ENCODE measurements at regions not wholly inside any gene's neighbourhood (a gene's known extent, or its start where the extent isn't known, plus 50 kb on each side); places are given as distances from the start of the nearest gene placed in this dataset.

DNA sequence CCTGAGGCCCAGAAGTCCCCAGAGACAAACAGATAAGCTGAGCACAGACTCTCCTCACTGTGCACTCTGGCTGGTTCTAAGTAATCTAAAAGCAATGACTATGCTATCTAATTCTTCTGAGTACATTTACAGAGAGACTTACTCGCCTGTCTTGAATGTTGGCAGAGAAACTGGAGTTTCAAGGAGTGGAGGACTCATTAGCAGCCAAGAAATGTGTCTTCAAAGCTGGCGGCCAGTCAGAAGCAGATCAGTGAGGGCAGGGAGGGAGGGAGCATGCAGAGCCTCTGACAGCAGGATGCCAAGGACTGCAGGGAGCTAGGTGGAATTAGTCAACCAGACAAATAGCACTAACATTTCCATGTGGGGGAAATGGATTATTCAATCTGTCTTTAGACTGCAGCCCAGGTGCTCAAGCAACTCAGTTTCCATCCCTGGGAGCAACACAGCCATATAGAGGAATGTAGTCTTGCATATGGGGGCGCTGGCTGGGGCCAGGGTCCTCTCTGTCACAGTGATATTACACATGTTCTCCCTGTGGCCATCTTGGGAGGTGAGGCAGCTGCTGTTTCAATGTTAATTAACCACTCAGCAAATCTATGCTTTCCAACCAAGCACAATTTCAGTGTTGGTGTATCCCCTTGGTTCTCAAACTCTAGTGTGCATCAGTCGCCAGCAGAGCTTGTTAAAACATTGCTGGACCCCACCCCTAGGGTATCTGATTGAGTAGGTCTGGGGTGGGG is 97.9 kb downstream of the CCNA1 start:
- Histone ChIP-seq H3K4me3 (no peak overlapping the region), H3K27me3 (no peaks in the 10 kb centered on the region), H3K27ac (no peak overlapping the region), H3K9me3 (peaks cover 0 to 6% of the 10 kb centered on the region in 2 donors), H3K36me3 (no peaks in the 10 kb centered on the region), H3K4me1 (peaks cover 0 to 4% of the 10 kb centered on the region in 2 donors)
- peak in 1 of 2 donors; percentile 55 for DNase-seq (ENCODE audit: low spot score in 2 of 2)
- intact Hi-C loops (cut with DNase I; ENCODE audit: low total_unique reads) = no loop called here
- TF ChIP-seq POLR2AphosphoS5 (IDR thresholded peaks at IDR 0.05) (no peak), POLR2A (IDR thresholded peaks at IDR 0.05) (no peak)
- TF ChIP-seq, protein P1, sequence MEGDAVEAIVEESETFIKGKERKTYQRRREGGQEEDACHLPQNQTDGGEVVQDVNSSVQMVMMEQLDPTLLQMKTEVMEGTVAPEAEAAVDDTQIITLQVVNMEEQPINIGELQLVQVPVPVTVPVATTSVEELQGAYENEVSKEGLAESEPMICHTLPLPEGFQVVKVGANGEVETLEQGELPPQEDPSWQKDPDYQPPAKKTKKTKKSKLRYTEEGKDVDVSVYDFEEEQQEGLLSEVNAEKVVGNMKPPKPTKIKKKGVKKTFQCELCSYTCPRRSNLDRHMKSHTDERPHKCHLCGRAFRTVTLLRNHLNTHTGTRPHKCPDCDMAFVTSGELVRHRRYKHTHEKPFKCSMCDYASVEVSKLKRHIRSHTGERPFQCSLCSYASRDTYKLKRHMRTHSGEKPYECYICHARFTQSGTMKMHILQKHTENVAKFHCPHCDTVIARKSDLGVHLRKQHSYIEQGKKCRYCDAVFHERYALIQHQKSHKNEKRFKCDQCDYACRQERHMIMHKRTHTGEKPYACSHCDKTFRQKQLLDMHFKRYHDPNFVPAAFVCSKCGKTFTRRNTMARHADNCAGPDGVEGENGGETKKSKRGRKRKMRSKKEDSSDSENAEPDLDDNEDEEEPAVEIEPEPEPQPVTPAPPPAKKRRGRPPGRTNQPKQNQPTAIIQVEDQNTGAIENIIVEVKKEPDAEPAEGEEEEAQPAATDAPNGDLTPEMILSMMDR (IDR thresholded peaks at IDR 0.05) = no peak

DNA sequence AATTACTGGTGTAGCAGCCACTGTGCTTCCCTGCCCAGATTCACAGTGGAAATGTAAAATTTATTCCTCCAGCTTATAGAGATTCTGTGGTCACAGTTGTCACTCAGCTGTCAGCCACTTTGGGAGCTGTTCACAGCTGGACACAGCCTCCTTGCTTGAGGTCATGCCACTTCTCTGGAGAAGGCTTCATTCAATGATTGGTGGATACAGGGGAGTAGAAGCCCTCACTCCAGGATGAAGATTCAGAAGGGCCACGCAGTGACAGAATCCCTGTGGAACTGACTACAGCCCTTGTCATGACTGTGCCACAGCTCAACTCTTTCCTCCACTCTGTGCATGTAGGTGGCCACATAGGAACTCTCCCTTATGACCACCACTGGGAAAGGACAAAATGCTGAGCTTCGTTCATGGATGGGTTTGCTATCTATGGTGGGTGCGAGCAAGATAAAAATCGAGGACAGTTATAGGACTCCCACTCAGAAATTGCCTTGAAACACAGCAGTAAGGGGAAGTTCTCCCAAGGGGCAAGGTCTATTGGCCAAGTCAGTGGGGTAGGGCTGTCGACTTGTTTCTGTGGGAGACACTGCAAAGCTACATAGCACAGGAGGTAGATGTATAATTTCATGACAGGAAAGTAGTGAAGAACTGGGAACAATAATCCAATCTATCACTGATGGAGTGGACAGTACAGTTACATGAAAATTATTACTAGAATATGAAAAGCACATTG is 98.7 kb downstream of the CCNA1 start:
- peaks cover 0 to 4% of the 10 kb centered on the region in 2 donors for H3K4me1 ChIP-seq
- no peak overlapping the region for H3K4me3 ChIP-seq
- H3K27me3 ChIP-seq = no peaks in the 10 kb centered on the region
- DNase-seq (ENCODE audit: low spot score in 2 of 2) = no peak
- intact Hi-C loops (cut with DNase I; ENCODE audit: low total_unique reads) = no loop called here
- TF ChIP-seq POLR2AphosphoS5 (IDR thresholded peaks at IDR 0.05) = no peak
- TF ChIP-seq POLR2A (IDR thresholded peaks at IDR 0.05) = no peak
- TF ChIP-seq, protein P1 (IDR thresholded peaks at IDR 0.05) = no peak
- H3K36me3 ChIP-seq = no peaks in the 10 kb centered on the region
- no peak overlapping the region for H3K27ac ChIP-seq
- H3K9me3 ChIP-seq = peaks cover 0 to 6% of the 10 kb centered on the region in 2 donors

DNA sequence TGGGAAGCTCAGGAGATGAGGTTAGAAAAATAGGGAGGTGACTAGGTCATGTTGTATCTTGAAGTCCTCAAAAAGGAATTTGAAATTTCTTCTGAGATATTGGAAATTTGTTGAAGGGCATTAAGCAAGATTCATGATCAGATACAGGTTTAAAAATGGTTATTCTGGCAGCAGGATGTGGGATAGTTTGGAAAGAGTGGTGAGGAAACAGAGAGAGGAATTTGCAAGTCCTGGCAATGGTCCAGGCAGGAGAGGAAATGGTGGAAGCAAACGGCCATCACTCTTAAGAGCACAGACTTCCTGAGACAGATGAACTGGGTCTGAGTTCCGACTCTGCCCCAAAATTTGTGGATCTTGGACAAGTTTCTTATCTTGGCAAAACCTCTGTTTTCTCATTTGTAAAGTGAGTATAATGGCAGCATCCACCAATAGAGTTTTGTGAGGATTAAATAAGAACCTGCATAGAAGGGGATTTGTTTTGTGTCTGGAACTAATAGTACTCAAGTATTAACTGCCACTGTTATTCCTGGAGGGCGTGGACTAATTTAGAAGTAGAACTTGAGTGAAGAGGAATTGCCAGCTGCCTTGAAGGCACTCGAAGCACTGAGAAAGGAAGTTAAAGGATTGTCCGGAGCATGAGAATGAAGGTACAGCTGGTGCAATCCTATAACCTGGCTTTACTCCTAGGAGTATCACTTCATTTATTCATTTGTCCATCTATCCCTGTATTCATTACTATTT is 99.6 kb downstream of the CCNA1 start:
- Histone ChIP-seq H3K36me3 (no peaks in the 10 kb centered on the region), H3K27me3 (no peaks in the 10 kb centered on the region), H3K4me3 (no peak overlapping the region), H3K4me1 (peaks cover 0 to 4% of the 10 kb centered on the region in 2 donors), H3K9me3 (peaks cover 0 to 6% of the 10 kb centered on the region in 2 donors), H3K27ac (peak overlapping the region in 1 of 2 donors; percentile 32)
- TF ChIP-seq, protein P1 (IDR thresholded peaks at IDR 0.05) = no peak
- no peak for TF ChIP-seq POLR2A (IDR thresholded peaks at IDR 0.05)
- TF ChIP-seq POLR2AphosphoS5 (IDR thresholded peaks at IDR 0.05) = no peak
- intact Hi-C loops (cut with DNase I; ENCODE audit: low total_unique reads) = no loop called here
- DNase-seq (ENCODE audit: low spot score in 2 of 2) = no peak

DNA sequence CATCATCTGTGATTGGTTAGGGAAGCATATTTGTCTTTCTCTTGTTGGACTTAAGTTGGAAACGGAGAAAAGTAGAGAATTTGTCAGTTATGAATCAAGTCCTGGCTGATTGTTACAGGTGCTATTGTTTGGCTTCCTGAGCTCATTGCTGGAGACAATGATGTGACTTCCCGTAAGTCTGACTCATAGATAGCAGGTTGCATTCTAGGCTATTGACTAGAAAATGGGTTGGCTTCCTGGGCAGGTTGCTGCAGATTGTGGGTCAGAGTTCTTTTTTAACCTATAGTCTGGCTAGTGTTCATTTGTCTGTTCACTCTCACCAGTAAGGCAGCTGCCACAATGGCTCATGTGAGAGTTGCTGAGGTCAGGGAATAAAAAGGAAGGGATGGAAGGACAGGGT is 101.5 kb downstream of the CCNA1 start:
- DNase-seq (ENCODE audit: low spot score in 2 of 2) = no peak
- intact Hi-C loops (cut with DNase I; ENCODE audit: low total_unique reads) = no loop called here
- no peak for TF ChIP-seq POLR2AphosphoS5 (IDR thresholded peaks at IDR 0.05)
- TF ChIP-seq POLR2A (IDR thresholded peaks at IDR 0.05) = no peak
- TF ChIP-seq, protein P1 (IDR thresholded peaks at IDR 0.05) = no peak

More for the DNA sequence above, 101.5 kb downstream of the CCNA1 start:
- Histone ChIP-seq H3K4me3 (no peak overlapping the region), H3K4me1 (peaks cover 0 to 4% of the 10 kb centered on the region in 2 donors), H3K27me3 (no peaks in the 10 kb centered on the region), H3K9me3 (peaks cover 0 to 4% of the 10 kb centered on the region in 2 donors), H3K27ac (no peak overlapping the region), H3K36me3 (no peaks in the 10 kb centered on the region)
